ENCODE measurements at regions not wholly inside any gene's neighbourhood (a gene's known extent, or its start where the extent isn't known, plus 50 kb on each side); places are given as distances from the start of the nearest gene placed in this dataset.
A peak's percentile ranks its signal among the peaks of the same experiment; 100 is the strongest.

DNA sequence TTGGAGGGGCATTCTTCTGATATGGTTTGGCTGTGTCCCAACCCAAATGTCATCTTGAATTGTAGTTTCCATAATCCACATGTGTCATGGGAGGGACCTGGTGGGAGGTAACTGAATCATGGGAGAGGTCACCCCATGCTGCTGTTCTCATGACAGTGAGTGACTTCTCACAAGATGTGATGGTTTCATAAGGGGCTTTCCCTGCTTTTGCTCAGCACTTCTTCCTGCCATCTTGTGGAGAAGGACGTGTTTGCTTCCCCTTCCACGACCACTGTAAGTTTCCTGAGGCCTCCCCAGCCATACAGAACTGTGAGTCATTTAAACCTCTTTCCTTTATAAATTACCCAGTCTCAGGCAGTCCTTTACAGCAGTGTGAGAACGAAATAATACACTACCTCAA lies 382.4 kb downstream of the VRK1 start:
- Histone ChIP-seq H3K4me3 (replicated peaks; ENCODE audit: low read depth, low read length) (no peak overlapping the region), H3K36me3 (ENCODE audit: control insufficient read depth, insufficient read depth, low read length) (no peaks in the 10 kb centered on the region), H3K27me3 (replicated peaks; ENCODE audit: control insufficient read depth, insufficient read depth, low read length) (no peaks in the 10 kb centered on the region)
- DNase-seq (ENCODE audit: extremely low read depth, insufficient read length): no peak
- TF ChIP-seq CTCF (IDR thresholded peaks at IDR 0.05; ENCODE audit: insufficient read depth, low read length, poor library complexity, severe bottlenecking): no peak

- H3K27me3 ChIP-seq (replicated peaks; ENCODE audit: control insufficient read depth, insufficient read depth, low read length): no peaks in the 10 kb centered on the region
- no peak for DNase-seq (ENCODE audit: extremely low read depth, insufficient read length)
- no peak for TF ChIP-seq CTCF (IDR thresholded peaks at IDR 0.05; ENCODE audit: insufficient read depth, low read length, poor library complexity, severe bottlenecking)
- no peaks in the 10 kb centered on the region for H3K36me3 ChIP-seq (ENCODE audit: control insufficient read depth, insufficient read depth, low read length)
- no peak overlapping the region for H3K4me3 ChIP-seq (replicated peaks; ENCODE audit: low read depth, low read length)
These were observed 383.4 kb downstream of the VRK1 start for GRCh38 chr14:97180304-97181200.

GRCh38 chr14:97185186-97185585 lies 388.0 kb downstream of the VRK1 start:
- TF ChIP-seq CTCF (IDR thresholded peaks at IDR 0.05; ENCODE audit: insufficient read depth, low read length, poor library complexity, severe bottlenecking): peak; percentile 44
- Histone ChIP-seq H3K27me3 (replicated peaks; ENCODE audit: control insufficient read depth, insufficient read depth, low read length) (no peaks in the 10 kb centered on the region), H3K36me3 (ENCODE audit: control insufficient read depth, insufficient read depth, low read length) (no peaks in the 10 kb centered on the region), H3K4me3 (replicated peaks; ENCODE audit: low read depth, low read length) (no peak overlapping the region)
- DNase-seq (ENCODE audit: extremely low read depth, insufficient read length): no peak

DNA sequence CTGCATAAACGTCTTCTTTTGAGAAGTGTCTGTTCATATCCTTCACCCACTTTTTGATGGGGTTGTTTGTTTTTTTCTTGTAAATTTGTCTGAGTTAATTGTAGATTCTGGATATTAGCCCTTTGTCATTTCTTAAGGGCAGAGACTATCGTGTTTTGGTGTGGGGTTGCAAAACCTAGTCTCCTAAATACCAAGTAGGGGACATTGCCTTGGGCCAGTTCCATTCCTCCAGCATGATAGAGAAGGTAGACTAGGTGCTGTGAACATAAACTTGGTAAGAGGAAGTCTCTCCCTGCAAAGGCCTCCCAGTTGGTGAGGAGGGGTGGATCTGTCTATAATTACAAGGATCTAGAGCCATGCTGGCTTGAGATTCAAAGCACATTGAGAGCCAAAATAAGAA lies 390.7 kb downstream of the VRK1 start:
- no peak overlapping the region for H3K4me3 ChIP-seq (replicated peaks; ENCODE audit: low read depth, low read length)
- DNase-seq (ENCODE audit: extremely low read depth, insufficient read length): no peak
- H3K36me3 ChIP-seq (ENCODE audit: control insufficient read depth, insufficient read depth, low read length): no peaks in the 10 kb centered on the region
- H3K27me3 ChIP-seq (replicated peaks; ENCODE audit: control insufficient read depth, insufficient read depth, low read length): no peaks in the 10 kb centered on the region
- no peak for TF ChIP-seq CTCF (IDR thresholded peaks at IDR 0.05; ENCODE audit: insufficient read depth, low read length, poor library complexity, severe bottlenecking)

DNA sequence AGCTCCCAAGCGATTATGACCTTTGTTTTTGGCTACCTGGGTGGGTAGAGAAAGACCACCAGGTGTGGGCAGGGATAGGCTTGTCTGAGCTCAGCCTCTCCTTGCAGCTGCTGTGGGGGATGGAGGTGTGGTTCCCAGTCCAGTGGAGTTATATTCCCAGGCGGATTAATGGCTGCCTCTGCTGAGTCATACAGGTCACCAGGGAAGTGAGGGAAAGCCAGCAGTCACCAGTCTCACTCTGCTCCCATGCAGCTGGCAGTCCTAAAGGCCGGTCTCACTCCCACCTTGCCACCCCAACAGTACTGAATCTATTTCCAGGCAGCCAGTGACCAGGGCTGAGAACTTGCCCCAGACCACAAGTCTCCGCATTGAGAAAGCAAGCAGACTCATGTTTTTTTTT lies 399.2 kb downstream of the VRK1 start:
- DNase-seq (ENCODE audit: extremely low read depth, insufficient read length): no peak
- Histone ChIP-seq H3K4me3 (replicated peaks; ENCODE audit: low read depth, low read length) (no peak overlapping the region), H3K36me3 (ENCODE audit: control insufficient read depth, insufficient read depth, low read length) (no peaks in the 10 kb centered on the region), H3K27me3 (replicated peaks; ENCODE audit: control insufficient read depth, insufficient read depth, low read length) (no peaks in the 10 kb centered on the region)
- TF ChIP-seq CTCF (IDR thresholded peaks at IDR 0.05; ENCODE audit: insufficient read depth, low read length, poor library complexity, severe bottlenecking): no peak

Data from GM06990 (cell line).